HL-60 (cell line): ENCODE measurements at regions not wholly inside any gene's neighbourhood (a gene's known extent, or its start where the extent isn't known, plus 50 kb on each side); places are given as distances from the start of the nearest gene placed in this dataset.
A peak's percentile ranks its signal among the peaks of the same experiment; 100 is the strongest.

Experiments used
- DNase-seq, 2 experiments: peaks; one replicate each; pipeline ENCODE4 v3.0.0-alpha.2; 2010 to 2020; ENCODE audit warnings: low read depth in 1 of 2, low spot score in 1 of 2
- H3K27ac ChIP-seq: fragments of 250-450 bp; sonication (Bioruptor Pico); replicated peaks from 2 replicates; pipeline ENCODE4 v1.5.1; 2020; ENCODE audit warnings: mild to moderate bottlenecking, moderate library complexity
- H3K27me3 ChIP-seq: fragments of 250-450 bp; sonication (Bioruptor Pico); 2 replicates; pipeline ENCODE4 v1.5.1; 2021; ENCODE audit warnings: mild to moderate bottlenecking, moderate library complexity; ENCODE audit not compliant: insufficient read depth, poor library complexity, severe bottlenecking
- H3K4me3 ChIP-seq: replicated peaks from 2 replicates; pipeline ENCODE4 v1.5.1; 2011; ENCODE audit warnings: mild to moderate bottlenecking, control low read depth, low read length; ENCODE audit not compliant: insufficient read depth
- CTCF ChIP-seq: IDR thresholded peaks from one replicate; pipeline ENCODE4 v1.5.1; 2011; ENCODE audit warnings: low read length, control low read depth, inconsistent platforms; ENCODE audit not compliant: insufficient read depth
- GABPA ChIP-seq: IDR thresholded peaks from 2 replicates; pipeline ENCODE4 v1.6.1; 2012; ENCODE audit warnings: low read depth
- POLR2AphosphoS5 ChIP-seq: IDR thresholded peaks from 2 replicates; pipeline ENCODE4 v1.6.1; 2012; ENCODE audit warnings: low read depth
- REST ChIP-seq: IDR thresholded peaks from 2 replicates; pipeline ENCODE4 v1.6.1; 2012; ENCODE audit warnings: low read depth; ENCODE audit not compliant: insufficient replicate concordance
- SPI1 ChIP-seq: IDR thresholded peaks from 2 replicates; pipeline ENCODE4 v1.6.1; 2012; ENCODE audit warnings: low read depth, mild to moderate bottlenecking, borderline replicate concordance

GRCh38 chr14:61103541-61104339, 122.7 kb downstream of the SLC38A6 start:
- Histone ChIP-seq H3K27me3 (no peaks in the 10 kb centered on the region), H3K4me3 (no peak overlapping the region), H3K27ac (peak overlapping the region; percentile 77; the same call in 1 of the 2 replicates)
- DNase-seq = peak; percentile 36 to 60
- no peak for TF ChIP-seq REST
- no peak for TF ChIP-seq GABPA
- no peak for TF ChIP-seq POLR2AphosphoS5
- TF ChIP-seq SPI1 = no peak
- no peak for TF ChIP-seq CTCF

- H3K4me3 ChIP-seq = no peak overlapping the region
- no peak for TF ChIP-seq SPI1
- TF ChIP-seq POLR2AphosphoS5 = no peak
- TF ChIP-seq REST = no peak
- TF ChIP-seq CTCF = no peak
- TF ChIP-seq GABPA = no peak
- no peaks in the 10 kb centered on the region for H3K27me3 ChIP-seq
- H3K27ac ChIP-seq = peak overlapping the region; percentile 77
- peak; percentile 31 to 53 for DNase-seq
Measured at GRCh38 chr14:61102549-61103466, 121.8 kb downstream of the SLC38A6 start.
